HL-60 (cell line): ENCODE measurements at regions not wholly inside any gene's neighbourhood (a gene's known extent, or its start where the extent isn't known, plus 50 kb on each side); places are given as distances from the start of the nearest gene placed in this dataset.

Experiments used
- DNase-seq, 2 experiments: peaks; one replicate each; pipeline ENCODE4 v3.0.0-alpha.2; 2010 to 2020; ENCODE audit warnings: low read depth in 1 of 2, low spot score in 1 of 2
- H3K27ac ChIP-seq: fragments of 250-450 bp; sonication (Bioruptor Pico); replicated peaks from 2 replicates; pipeline ENCODE4 v1.5.1; 2020; ENCODE audit warnings: mild to moderate bottlenecking, moderate library complexity
- H3K27me3 ChIP-seq: fragments of 250-450 bp; sonication (Bioruptor Pico); 2 replicates; pipeline ENCODE4 v1.5.1; 2021; ENCODE audit warnings: mild to moderate bottlenecking, moderate library complexity; ENCODE audit not compliant: insufficient read depth, poor library complexity, severe bottlenecking
- H3K4me3 ChIP-seq: replicated peaks from 2 replicates; pipeline ENCODE4 v1.5.1; 2011; ENCODE audit warnings: mild to moderate bottlenecking, control low read depth, low read length; ENCODE audit not compliant: insufficient read depth
- CTCF ChIP-seq: IDR thresholded peaks from one replicate; pipeline ENCODE4 v1.5.1; 2011; ENCODE audit warnings: low read length, control low read depth, inconsistent platforms; ENCODE audit not compliant: insufficient read depth
- GABPA ChIP-seq: IDR thresholded peaks from 2 replicates; pipeline ENCODE4 v1.6.1; 2012; ENCODE audit warnings: low read depth
- POLR2AphosphoS5 ChIP-seq: IDR thresholded peaks from 2 replicates; pipeline ENCODE4 v1.6.1; 2012; ENCODE audit warnings: low read depth
- SPI1 ChIP-seq: IDR thresholded peaks from 2 replicates; pipeline ENCODE4 v1.6.1; 2012; ENCODE audit warnings: low read depth, mild to moderate bottlenecking, borderline replicate concordance
- TF ChIP-seq, protein P1 (sequence below): IDR thresholded peaks from 2 replicates; pipeline ENCODE4 v1.6.1; 2012; ENCODE audit warnings: low read depth; ENCODE audit not compliant: insufficient replicate concordance

GRCh38 chr9:90307891-90308290 is 334.7 kb downstream of the DIRAS2 start:
- peaks cover 3% of the 10 kb centered on the region for H3K27me3 ChIP-seq
- no peak overlapping the region for H3K27ac ChIP-seq
- H3K4me3 ChIP-seq, result no peak overlapping the region
- no peak for DNase-seq
- TF ChIP-seq POLR2AphosphoS5, result no peak

DNA sequence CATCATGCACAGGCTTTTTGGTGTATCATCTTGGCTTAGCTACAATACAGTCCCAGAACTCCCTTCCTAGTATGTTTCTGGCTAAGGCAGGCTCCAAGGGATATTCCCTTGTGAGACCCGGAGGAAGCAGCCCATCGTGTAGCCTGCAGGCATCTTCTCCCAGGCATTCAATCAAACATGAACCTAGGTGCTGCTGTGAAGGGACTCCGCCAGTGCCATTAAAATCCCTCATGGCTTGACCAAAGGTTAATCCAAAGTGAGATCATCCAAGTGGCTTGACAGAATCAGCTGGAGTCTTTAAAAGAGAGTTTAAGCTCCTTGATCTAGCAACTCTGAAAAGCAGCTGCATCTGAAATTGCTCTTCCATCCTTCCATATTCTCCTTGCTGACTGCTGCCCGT is 333.9 kb downstream of the DIRAS2 start:
- H3K4me3 ChIP-seq, result no peak overlapping the region
- no peak for DNase-seq
- peaks cover 3% of the 10 kb centered on the region for H3K27me3 ChIP-seq
- H3K27ac ChIP-seq, result no peak overlapping the region
- TF ChIP-seq SPI1 (no peak), CTCF (no peak), GABPA (no peak), POLR2AphosphoS5 (no peak)
- TF ChIP-seq, protein P1, sequence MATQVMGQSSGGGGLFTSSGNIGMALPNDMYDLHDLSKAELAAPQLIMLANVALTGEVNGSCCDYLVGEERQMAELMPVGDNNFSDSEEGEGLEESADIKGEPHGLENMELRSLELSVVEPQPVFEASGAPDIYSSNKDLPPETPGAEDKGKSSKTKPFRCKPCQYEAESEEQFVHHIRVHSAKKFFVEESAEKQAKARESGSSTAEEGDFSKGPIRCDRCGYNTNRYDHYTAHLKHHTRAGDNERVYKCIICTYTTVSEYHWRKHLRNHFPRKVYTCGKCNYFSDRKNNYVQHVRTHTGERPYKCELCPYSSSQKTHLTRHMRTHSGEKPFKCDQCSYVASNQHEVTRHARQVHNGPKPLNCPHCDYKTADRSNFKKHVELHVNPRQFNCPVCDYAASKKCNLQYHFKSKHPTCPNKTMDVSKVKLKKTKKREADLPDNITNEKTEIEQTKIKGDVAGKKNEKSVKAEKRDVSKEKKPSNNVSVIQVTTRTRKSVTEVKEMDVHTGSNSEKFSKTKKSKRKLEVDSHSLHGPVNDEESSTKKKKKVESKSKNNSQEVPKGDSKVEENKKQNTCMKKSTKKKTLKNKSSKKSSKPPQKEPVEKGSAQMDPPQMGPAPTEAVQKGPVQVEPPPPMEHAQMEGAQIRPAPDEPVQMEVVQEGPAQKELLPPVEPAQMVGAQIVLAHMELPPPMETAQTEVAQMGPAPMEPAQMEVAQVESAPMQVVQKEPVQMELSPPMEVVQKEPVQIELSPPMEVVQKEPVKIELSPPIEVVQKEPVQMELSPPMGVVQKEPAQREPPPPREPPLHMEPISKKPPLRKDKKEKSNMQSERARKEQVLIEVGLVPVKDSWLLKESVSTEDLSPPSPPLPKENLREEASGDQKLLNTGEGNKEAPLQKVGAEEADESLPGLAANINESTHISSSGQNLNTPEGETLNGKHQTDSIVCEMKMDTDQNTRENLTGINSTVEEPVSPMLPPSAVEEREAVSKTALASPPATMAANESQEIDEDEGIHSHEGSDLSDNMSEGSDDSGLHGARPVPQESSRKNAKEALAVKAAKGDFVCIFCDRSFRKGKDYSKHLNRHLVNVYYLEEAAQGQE, result no peak

- Histone ChIP-seq H3K4me3 (no peak overlapping the region), H3K27me3 (peaks cover 3% of the 10 kb centered on the region), H3K27ac (no peak overlapping the region)
- no peak for DNase-seq
- TF ChIP-seq GABPA (no peak), CTCF (no peak), SPI1 (no peak), POLR2AphosphoS5 (no peak)
- TF ChIP-seq, protein P1, result no peak
These were observed 332.7 kb downstream of the DIRAS2 start for GRCh38 chr9:90309809-90310520.

GRCh38 chr9:90310521-90310876 is 332.1 kb downstream of the DIRAS2 start:
- DNase-seq, result no peak
- Histone ChIP-seq H3K27me3 (peaks cover 3% of the 10 kb centered on the region), H3K27ac (no peak overlapping the region), H3K4me3 (no peak overlapping the region)
- TF ChIP-seq GABPA, result no peak
- no peak for TF ChIP-seq POLR2AphosphoS5
- TF ChIP-seq CTCF, result no peak
- no peak for TF ChIP-seq SPI1
- TF ChIP-seq, protein P1, result no peak
